Cardiac muscle cell (in vitro differentiated cells and primary cell): ENCODE measurements at regions not wholly inside any gene's neighbourhood (a gene's known extent, or its start where the extent isn't known, plus 50 kb on each side); places are given as distances from the start of the nearest gene placed in this dataset.

Experiments
- DNase-seq, 2 donors: peaks; one replicate each; pipeline versions ENCODE4 v3.0.0 to v3.0.0-alpha.2; 2010 to 2017; ENCODE audit warnings: low read depth in 1 of 2, low spot score in 1 of 2
- H3K27ac ChIP-seq: fragments of 200-600 bp; sonication (generic); 2 replicates; pipeline ENCODE4 v1.5.1; 2016
- H3K27me3 ChIP-seq: fragments of 200-600 bp; sonication (generic); 2 replicates; pipeline ENCODE4 v1.6.0; 2016; ENCODE audit warnings: control low read depth
- H3K36me3 ChIP-seq: fragments of 200-600 bp; sonication (generic); 2 replicates; pipeline ENCODE4 v1.5.1; 2016; ENCODE audit warnings: control low read depth
- H3K4me1 ChIP-seq: fragments of 200-600 bp; sonication (generic); 2 replicates; pipeline ENCODE4 v1.8.1; 2017; ENCODE audit warnings: low read depth, mild to moderate bottlenecking, mixed run types
- H3K4me3 ChIP-seq: fragments of 200-600 bp; sonication (generic); 2 replicates; pipeline ENCODE4 v1.5.1; 2016; ENCODE audit warnings: mild to moderate bottlenecking
- H3K9me3 ChIP-seq: fragments of 200-600 bp; sonication (generic); 2 replicates; pipeline ENCODE4 v1.5.1; 2017; ENCODE audit warnings: low read depth, mild to moderate bottlenecking, control low read depth
- TF ChIP-seq, protein P1 (sequence below): IDR thresholded peaks from 2 replicates; pipeline ENCODE4 v1.5.1; 2012; ENCODE audit warnings: low read depth, mild to moderate bottlenecking, low read length

DNA sequence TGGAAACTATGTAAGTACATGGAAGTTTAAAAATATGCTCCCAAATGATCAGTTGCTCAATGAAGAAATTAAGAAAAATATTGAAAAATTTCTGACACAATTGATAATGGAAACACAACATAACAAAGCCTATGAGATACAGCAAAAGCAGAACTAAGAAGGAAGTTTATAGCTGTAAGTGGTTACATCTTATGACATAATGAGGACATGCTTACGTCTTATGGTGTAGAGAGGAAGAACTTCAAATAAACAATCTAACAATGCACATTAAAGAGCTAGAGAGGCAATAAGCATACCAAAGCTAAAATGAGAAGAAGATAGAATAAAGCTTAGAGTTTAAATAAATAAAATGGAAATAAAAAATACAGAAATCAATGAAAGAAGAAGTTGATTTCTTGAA, 50.0 kb upstream of the CEACAM21 start:
- Histone ChIP-seq H3K9me3 (no peaks in the 10 kb centered on the region), H3K36me3 (no peaks in the 10 kb centered on the region), H3K27me3 (peaks cover 16% of the 10 kb centered on the region), H3K27ac (no peak overlapping the region), H3K4me3 (no peak overlapping the region), H3K4me1 (no peaks in the 10 kb centered on the region)
- no peak for DNase-seq
- TF ChIP-seq, protein P1, sequence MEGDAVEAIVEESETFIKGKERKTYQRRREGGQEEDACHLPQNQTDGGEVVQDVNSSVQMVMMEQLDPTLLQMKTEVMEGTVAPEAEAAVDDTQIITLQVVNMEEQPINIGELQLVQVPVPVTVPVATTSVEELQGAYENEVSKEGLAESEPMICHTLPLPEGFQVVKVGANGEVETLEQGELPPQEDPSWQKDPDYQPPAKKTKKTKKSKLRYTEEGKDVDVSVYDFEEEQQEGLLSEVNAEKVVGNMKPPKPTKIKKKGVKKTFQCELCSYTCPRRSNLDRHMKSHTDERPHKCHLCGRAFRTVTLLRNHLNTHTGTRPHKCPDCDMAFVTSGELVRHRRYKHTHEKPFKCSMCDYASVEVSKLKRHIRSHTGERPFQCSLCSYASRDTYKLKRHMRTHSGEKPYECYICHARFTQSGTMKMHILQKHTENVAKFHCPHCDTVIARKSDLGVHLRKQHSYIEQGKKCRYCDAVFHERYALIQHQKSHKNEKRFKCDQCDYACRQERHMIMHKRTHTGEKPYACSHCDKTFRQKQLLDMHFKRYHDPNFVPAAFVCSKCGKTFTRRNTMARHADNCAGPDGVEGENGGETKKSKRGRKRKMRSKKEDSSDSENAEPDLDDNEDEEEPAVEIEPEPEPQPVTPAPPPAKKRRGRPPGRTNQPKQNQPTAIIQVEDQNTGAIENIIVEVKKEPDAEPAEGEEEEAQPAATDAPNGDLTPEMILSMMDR, result no peak
